Effector memory CD4-positive, alpha-beta T cell (primary cell): ENCODE measurements at regions not wholly inside any gene's neighbourhood (a gene's known extent, or its start where the extent isn't known, plus 50 kb on each side); places are given as distances from the start of the nearest gene placed in this dataset.
"Not testable (repeated sequence)": the region's sequence is repeated elsewhere in the genome, so short reads cannot be mapped to it uniquely, and the experiment has no call there.

Experiments used
- DNase-seq, 3 donors: peaks; one replicate each; pipeline ENCODE4 v3.0.0-alpha.2; 2020
- H3K27ac ChIP-seq: 2 replicates; pipeline ENCODE4 v1.7.0; 2013; ENCODE audit warnings: mild to moderate bottlenecking, low read length, moderate library complexity; ENCODE audit not compliant: insufficient read depth, poor library complexity, severe bottlenecking
- H3K27me3 ChIP-seq: replicated peaks from 2 replicates; pipeline ENCODE4 v1.7.0; 2013; ENCODE audit warnings: mild to moderate bottlenecking, low read length; ENCODE audit not compliant: insufficient read depth, control insufficient read depth, poor library complexity, severe bottlenecking
- H3K36me3 ChIP-seq: 2 replicates; pipeline ENCODE4 v1.7.0; 2013; ENCODE audit warnings: mild to moderate bottlenecking, low read length, moderate library complexity; ENCODE audit not compliant: control insufficient read depth, insufficient read depth
- H3K4me1 ChIP-seq: 2 replicates; pipeline ENCODE4 v1.7.0; 2013; ENCODE audit warnings: low read length, mild to moderate bottlenecking; ENCODE audit not compliant: control insufficient read depth, insufficient read depth, poor library complexity, severe bottlenecking
- H3K4me3 ChIP-seq: 2 replicates; pipeline ENCODE4 v1.7.0; 2013; ENCODE audit warnings: low read length, low read depth, mild to moderate bottlenecking; ENCODE audit not compliant: insufficient read depth, poor library complexity, severe bottlenecking
- H3K9me3 ChIP-seq: 2 replicates; pipeline ENCODE4 v1.7.0; 2013; ENCODE audit warnings: mild to moderate bottlenecking, low read length, moderate library complexity; ENCODE audit not compliant: control insufficient read depth

DNA sequence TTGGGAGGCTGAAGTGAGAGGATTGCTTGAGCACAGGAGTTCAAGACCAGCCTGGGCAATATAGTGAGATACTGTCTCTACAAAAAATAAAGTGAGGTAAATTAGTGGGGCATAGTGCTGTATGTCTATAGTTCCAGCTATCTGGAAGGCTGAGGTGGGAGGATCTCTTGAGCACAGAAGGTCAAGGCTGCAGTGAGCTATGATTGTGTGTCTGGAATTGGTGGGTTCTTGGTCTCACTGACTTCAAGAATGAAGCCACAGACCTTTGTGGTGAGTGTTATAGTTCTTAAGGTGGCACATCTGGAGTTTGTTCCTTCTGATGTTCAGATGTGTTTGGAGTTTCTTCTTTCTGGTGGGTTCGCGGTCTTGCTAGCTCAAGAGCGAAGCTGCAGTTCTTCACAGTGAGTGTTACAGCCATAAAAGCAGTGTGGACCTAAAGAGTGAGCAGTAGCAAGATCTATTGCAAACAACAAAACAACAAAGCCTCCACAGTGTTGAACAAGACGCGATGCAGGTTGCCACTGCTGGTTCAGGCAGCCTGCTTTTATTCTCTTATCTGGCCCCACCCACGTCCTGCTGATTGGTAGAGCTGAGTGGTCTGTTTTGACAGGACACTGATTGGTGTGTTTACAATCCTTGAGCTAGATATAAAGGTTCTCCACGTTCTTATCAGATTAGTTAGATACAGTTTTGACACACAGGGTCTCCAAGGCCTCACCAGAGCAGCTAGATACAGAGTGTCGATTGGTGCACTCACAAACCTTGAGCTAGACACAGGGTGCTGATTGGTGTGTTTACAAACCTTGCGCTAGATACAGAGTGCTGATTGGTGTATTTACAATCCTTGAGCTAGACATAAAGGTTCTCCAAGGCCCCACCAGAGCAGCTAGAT is 79.3 kb upstream of the AMZ2 start:
- DNase-seq, H3K9me3 ChIP-seq, H3K27ac ChIP-seq, H3K36me3 ChIP-seq, H3K4me1 ChIP-seq, H3K27me3 ChIP-seq, H3K4me3 ChIP-seq: not testable (repeated sequence)

DNA sequence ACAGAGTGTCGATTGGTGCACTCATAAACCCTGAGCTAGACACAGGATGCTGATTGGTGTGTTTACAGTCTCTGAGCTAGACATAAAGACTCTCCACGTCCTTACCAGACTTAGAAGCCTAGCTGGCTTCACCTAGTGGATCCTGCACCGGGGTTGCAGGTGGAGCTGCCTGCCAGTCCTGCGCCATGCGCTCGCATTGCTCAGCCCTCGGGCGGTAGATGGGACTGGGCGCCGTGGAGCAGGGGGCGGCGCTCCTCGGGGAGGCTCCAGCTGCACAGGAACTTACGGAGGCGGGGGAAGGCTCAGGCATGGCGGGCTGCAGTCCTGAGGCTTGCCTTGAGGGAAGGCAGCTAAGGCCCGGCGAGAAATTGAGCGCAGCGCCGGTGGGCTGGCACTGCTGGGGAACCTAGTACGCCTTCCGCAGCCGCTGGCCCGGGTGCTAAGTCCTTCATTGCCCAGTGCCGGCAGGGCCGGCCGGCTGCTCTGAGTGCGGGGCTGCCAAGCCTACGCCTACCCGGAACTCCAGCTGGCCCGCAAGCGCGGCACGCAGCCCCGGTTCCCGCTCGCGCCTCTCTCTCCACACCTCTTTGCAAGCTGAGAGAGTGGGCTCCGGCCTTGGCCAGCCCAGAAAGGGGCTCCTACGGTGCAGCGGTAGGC is 78.5 kb upstream of the AMZ2 start:
- not testable (repeated sequence) for DNase-seq, H3K27me3 ChIP-seq, H3K9me3 ChIP-seq, H3K4me1 ChIP-seq, H3K27ac ChIP-seq, H3K36me3 ChIP-seq, H3K4me3 ChIP-seq

DNA sequence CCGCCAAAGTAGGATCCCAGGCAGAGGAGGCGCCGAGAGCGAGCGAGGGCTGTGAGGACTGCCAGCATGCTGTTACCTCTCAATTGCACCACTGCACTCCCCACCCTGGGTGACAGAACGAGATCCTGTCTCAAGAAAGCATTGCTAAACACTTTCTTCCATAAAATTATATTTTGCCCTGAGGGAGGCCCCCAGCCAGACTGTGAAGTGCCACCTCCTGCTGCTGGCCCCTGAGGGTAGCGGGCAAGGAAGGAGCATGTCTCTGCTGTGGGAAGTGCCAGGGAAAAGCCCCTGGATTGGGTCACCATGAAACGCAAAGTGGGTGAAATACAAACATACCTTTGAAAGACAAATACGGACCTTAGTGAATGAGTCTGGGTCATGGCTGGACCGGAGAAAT is 78.0 kb upstream of the AMZ2 start:
- Histone ChIP-seq H3K27me3 (no peaks in the 10 kb centered on the region), H3K4me3 (no peak overlapping the region), H3K27ac (no peak overlapping the region), H3K9me3 (no peaks in the 10 kb centered on the region), H3K4me1 (no peaks in the 10 kb centered on the region), H3K36me3 (no peaks in the 10 kb centered on the region)
- no peak for DNase-seq

DNA sequence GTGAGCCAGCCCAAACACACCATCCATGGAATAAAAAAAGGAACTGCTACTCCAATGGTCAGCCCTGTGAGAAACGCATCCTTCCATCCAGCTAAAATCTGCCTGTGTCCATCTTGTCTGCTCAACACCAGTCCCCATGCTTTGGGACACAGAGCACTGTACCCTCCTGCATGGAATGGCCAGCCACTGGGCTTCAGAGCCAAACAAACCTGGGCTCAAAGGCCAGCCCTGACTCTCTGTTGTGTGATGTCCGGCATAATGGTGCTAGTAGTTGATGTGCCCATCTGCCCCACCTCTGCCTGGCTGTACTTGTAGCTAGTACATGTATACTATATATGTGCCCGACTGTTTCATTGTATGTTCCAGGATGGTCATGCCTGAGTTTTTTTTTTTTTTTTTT is 77.6 kb upstream of the AMZ2 start:
- H3K27ac ChIP-seq, result no peak overlapping the region
- no peaks in the 10 kb centered on the region for H3K27me3 ChIP-seq
- no peaks in the 10 kb centered on the region for H3K4me1 ChIP-seq
- H3K9me3 ChIP-seq, result no peaks in the 10 kb centered on the region
- DNase-seq, result no peak
- H3K4me3 ChIP-seq, result no peak overlapping the region
- H3K36me3 ChIP-seq, result no peaks in the 10 kb centered on the region

DNA sequence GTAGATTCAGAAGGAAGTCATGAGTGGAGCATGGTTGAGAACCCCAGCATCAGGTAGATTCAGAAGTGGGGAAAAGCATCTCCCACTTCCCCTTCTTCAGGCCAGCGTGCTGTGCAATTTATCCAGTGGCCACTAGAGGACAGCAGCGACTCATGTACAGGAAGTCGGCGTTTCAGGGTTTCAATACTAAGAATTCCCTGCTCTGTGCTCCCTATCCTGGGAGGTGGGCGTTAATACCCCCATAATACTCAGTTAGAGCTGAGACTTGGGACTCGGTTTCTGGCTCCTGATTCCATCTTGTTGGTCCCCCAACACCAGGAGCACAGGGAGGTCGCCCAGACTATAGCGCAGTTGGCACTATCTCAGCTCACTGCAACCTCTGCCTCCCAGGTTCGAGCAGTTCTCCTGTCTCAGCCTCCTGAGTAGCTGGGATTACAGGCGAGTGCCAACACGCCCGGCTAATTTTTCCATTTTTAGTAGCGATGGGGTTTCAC is 75.3 kb upstream of the AMZ2 start:
- peak; percentile 54 to 67 (median 61) for DNase-seq
- Histone ChIP-seq H3K4me1 (no peaks in the 10 kb centered on the region), H3K9me3 (no peaks in the 10 kb centered on the region), H3K4me3 (no peak overlapping the region), H3K36me3 (no peaks in the 10 kb centered on the region), H3K27ac (no peak overlapping the region), H3K27me3 (no peaks in the 10 kb centered on the region)

DNA sequence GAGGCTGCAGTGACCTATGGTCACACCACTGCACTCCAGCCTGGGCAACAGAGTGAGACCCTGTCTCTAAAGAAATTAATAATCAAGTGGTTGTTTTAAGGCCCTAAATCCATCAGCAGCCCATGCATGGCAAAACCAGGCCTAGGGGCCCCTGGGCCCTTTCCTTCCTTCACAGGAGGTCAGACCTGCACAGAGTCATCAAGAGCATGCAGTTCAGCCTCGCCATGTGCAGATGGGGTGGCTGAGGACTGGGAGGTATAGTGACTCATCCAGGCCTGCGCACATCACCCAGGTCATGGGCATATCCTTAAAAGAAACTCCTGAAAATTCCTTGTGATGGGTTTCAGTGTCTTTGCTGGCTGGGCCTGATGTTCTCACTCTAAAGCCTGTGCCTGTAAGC is 72.4 kb upstream of the AMZ2 start:
- Histone ChIP-seq H3K36me3 (no peaks in the 10 kb centered on the region), H3K27ac (no peak overlapping the region), H3K9me3 (no peaks in the 10 kb centered on the region), H3K4me1 (no peaks in the 10 kb centered on the region), H3K27me3 (no peaks in the 10 kb centered on the region), H3K4me3 (no peak overlapping the region)
- DNase-seq, result no peak

DNA sequence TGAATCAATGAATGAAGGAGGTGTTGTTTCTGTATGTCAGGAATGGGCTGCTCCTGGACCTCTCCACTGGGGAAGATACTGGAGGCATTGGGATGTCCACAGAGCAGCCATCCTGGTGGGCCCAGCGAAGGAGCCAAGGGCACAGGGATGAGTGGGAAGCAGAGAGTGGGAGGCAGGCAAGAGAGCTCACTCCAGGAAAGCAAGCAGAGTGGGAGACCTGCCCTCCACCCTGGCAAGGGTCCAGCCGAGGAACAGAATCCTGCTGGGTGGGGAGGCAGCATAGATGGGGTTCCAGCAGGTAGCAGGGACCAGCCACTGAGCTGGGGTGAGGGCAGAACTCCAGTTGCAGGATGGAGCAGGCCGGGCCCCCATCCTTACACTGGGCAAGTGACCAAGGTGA is 71.9 kb upstream of the AMZ2 start:
- Histone ChIP-seq H3K4me3 (no peak overlapping the region), H3K9me3 (no peaks in the 10 kb centered on the region), H3K27me3 (no peaks in the 10 kb centered on the region), H3K4me1 (no peaks in the 10 kb centered on the region), H3K36me3 (no peaks in the 10 kb centered on the region), H3K27ac (no peak overlapping the region)
- DNase-seq, result no peak

DNA sequence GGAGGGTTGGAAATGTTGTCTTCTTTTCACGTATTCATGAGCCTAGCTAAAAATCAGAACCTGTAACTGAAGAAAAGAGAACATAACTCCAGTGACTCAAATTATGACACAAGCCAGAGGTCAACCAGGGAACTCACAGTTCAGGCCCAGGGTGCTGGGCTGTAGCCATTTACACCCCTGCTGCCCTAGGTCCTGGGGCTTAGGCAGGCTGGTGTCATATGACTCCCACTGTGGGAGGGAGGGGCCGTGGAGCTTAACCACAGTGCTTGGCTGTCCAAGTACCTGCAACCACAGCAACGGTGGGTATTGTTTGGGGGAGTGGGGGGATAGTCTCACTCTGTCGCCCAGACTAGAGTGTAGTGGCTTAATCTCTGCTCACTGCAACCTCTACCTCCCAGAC is 71.1 kb upstream of the AMZ2 start:
- Histone ChIP-seq H3K4me3 (no peak overlapping the region), H3K36me3 (no peaks in the 10 kb centered on the region), H3K4me1 (no peaks in the 10 kb centered on the region), H3K27me3 (no peaks in the 10 kb centered on the region), H3K27ac (no peak overlapping the region), H3K9me3 (no peaks in the 10 kb centered on the region)
- DNase-seq, result no peak

DNA sequence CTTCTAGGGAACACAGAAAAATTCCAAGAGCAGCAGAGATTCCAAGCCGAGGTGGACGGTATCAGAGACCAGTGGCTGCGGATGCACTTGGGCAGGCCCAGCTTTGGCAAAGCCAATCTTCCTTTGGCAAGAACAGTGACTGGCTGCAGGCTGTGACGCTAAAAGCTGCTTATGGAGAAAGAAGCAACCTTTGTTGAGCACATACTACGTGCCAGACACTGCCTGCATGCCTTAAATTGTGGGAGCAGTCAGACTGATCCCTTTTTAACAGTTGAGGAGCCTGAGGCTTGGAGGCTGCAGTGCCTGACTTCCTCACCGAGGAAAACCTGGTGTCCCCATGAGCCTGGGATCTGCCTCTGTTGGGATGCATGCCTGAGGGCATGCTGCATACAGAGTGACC is 69.0 kb upstream of the AMZ2 start:
- Histone ChIP-seq H3K4me3 (no peak overlapping the region), H3K27me3 (no peaks in the 10 kb centered on the region), H3K4me1 (peaks cover 11% of the 10 kb centered on the region), H3K36me3 (no peaks in the 10 kb centered on the region), H3K27ac (no peak overlapping the region), H3K9me3 (no peaks in the 10 kb centered on the region)
- DNase-seq, result no peak

DNA sequence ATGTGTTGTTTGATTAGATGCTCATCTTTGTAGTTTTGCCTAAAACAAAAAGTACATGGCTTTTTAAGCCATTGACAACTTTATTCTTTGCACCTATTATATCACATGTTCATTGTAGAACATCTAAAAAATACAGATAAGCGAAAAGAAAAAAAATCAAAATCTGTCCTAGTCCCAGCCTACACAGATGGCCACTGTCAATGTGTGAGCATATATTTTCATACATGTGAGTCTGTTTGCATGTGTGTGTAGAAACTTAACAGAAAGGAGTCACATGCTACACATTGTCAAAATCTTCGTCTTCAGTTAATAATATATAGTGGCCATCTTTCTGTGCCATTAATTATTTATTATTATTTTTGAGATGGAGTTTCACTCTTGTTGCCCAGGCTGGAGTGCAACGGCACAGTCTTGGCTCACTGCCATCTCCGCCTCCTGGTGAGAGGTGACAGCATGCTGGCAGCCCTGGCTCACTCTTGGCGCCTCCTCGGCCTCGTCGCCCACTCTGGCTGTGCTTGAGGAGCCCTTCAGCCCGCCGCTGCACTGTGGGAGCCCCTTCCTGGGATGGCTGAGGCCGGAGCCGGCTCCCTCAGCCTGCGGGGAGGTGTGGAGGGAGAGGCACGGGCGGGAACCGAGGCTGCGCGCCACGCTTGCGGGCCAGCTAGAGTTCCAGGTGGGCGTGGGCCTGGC is 68.5 kb upstream of the AMZ2 start:
- Histone ChIP-seq H3K4me1 (peaks cover 17% of the 10 kb centered on the region), H3K27ac (no peak overlapping the region), H3K36me3 (no peaks in the 10 kb centered on the region), H3K27me3 (no peaks in the 10 kb centered on the region), H3K9me3 (no peaks in the 10 kb centered on the region), H3K4me3 (no peak overlapping the region)
- DNase-seq, result no peak
